ENCODE measurements at regions not wholly inside any gene's neighbourhood (a gene's known extent, or its start where the extent isn't known, plus 50 kb on each side); places are given as distances from the start of the nearest gene placed in this dataset.
"Not testable (repeated sequence)": the region's sequence is repeated elsewhere in the genome, so short reads cannot be mapped to it uniquely, and the experiment has no call there.

- DNase-seq (ENCODE audit: low read depth in 2 of 2): not testable (repeated sequence)
Measured at GRCh38 chr1:101123904-101124303, 98.3 kb upstream of the DPH5 start.

GRCh38 chr1:101122452-101123166, 97.0 kb upstream of the DPH5 start:
- DNase-seq (ENCODE audit: low read depth in 2 of 2): no peak

GRCh38 chr1:101121975-101122374, 96.4 kb upstream of the DPH5 start:
- DNase-seq (ENCODE audit: low read depth in 2 of 2): no peak

GRCh38 chr1:101121504-101121903, 95.9 kb upstream of the DPH5 start:
- DNase-seq (ENCODE audit: low read depth in 2 of 2): no peak

- no peak for DNase-seq (ENCODE audit: low read depth in 2 of 2)
Measured at GRCh38 chr1:101120868-101121267, 95.3 kb upstream of the DPH5 start.

- DNase-seq (ENCODE audit: low read depth in 2 of 2): no peak
Measured at GRCh38 chr1:101119289-101119688, 93.7 kb upstream of the DPH5 start.

- DNase-seq (ENCODE audit: low read depth in 2 of 2): no peak
Measured at GRCh38 chr1:101116006-101116405, 90.4 kb upstream of the DPH5 start.

- no peak for DNase-seq (ENCODE audit: low read depth in 2 of 2)
Measured at GRCh38 chr1:101115112-101115511, 89.5 kb upstream of the DPH5 start.

- not testable (repeated sequence) for DNase-seq (ENCODE audit: low read depth in 2 of 2)
Measured at GRCh38 chr1:101114128-101114527, 88.5 kb upstream of the DPH5 start.

GRCh38 chr1:101112051-101112780, 86.6 kb upstream of the DPH5 start:
- peak; percentile 17 to 34 for DNase-seq (ENCODE audit: low read depth in 2 of 2)

- no peak for DNase-seq (ENCODE audit: low read depth in 2 of 2)
Measured at GRCh38 chr1:101111461-101111860, 85.9 kb upstream of the DPH5 start.

- no peak for DNase-seq (ENCODE audit: low read depth in 2 of 2)
Measured at GRCh38 chr1:101109791-101110190, 84.2 kb upstream of the DPH5 start.

GRCh38 chr1:101108111-101108500, 82.5 kb upstream of the DPH5 start:
- no peak for DNase-seq (ENCODE audit: low read depth in 2 of 2)

- no peak for DNase-seq (ENCODE audit: low read depth in 2 of 2)
Measured at GRCh38 chr1:101107496-101108110, 82.0 kb upstream of the DPH5 start.

- no peak for DNase-seq (ENCODE audit: low read depth in 2 of 2)
Measured at GRCh38 chr1:101105877-101106276, 80.3 kb upstream of the DPH5 start.

GRCh38 chr1:101102426-101103156, 77.0 kb upstream of the DPH5 start:
- no peak for DNase-seq (ENCODE audit: low read depth in 2 of 2)

GRCh38 chr1:101101360-101101759, 75.8 kb upstream of the DPH5 start:
- DNase-seq (ENCODE audit: low read depth in 2 of 2): no peak

GRCh38 chr1:101100674-101101073, 75.1 kb upstream of the DPH5 start:
- no peak for DNase-seq (ENCODE audit: low read depth in 2 of 2)

GRCh38 chr1:101098907-101099306, 73.3 kb upstream of the DPH5 start:
- DNase-seq (ENCODE audit: low read depth in 2 of 2): no peak

GRCh38 chr1:101098327-101098726, 72.7 kb upstream of the DPH5 start:
- DNase-seq (ENCODE audit: low read depth in 2 of 2): no peak

- DNase-seq (ENCODE audit: low read depth in 2 of 2): no peak
Measured at GRCh38 chr1:101089613-101090338, 64.2 kb upstream of the DPH5 start.

- no peak for DNase-seq (ENCODE audit: low read depth in 2 of 2)
Measured at GRCh38 chr1:101088431-101088830, 62.8 kb upstream of the DPH5 start.

Data from stimulated activated CD4-positive, alpha-beta T cell treated with anti-CD3 and anti-CD28 coated beads, Interleukin-1b, Interleukin-23, amount 100 ng/mL, for 1 hour (primary cell).